ENCODE measurements at regions not wholly inside any gene's neighbourhood (a gene's known extent, or its start where the extent isn't known, plus 50 kb on each side); places are given as distances from the start of the nearest gene placed in this dataset.
"Not testable (repeated sequence)": the region's sequence is repeated elsewhere in the genome, so short reads cannot be mapped to it uniquely, and the experiment has no call there.

GRCh38 chr11:38356255-38356654 is 1758.2 kb upstream of the RAG2 start:
- ChIA-PET POLR2A (interaction anchor here (0.7 kb wide), 1 partner anchor 15 kb away, joined by 3 read pairs; no protein-coding TSS in a partner anchor), CTCF (ENCODE audit: unreplicated experiment) (no interaction called here)
- BruUV-seq (replicated peaks): no TSS peak
- Histone ChIP-seq H3K27ac (ENCODE audit: low read depth, low read length, poor library complexity, severe bottlenecking) (no peak overlapping the region), H3K4me3 (ENCODE audit: low read depth, low read length, poor library complexity, severe bottlenecking) (no peak overlapping the region), H3K4me2 (ENCODE audit: low read length) (no peak overlapping the region), H4K20me1 (ENCODE audit: insufficient read depth, low read length) (no peaks in the 10 kb centered on the region), H2AFZ (ENCODE audit: low read length) (no peak overlapping the region), H3K4me1 (ENCODE audit: insufficient read depth, low read length, poor library complexity, severe bottlenecking) (no peaks in the 10 kb centered on the region), H3K9me2 (ENCODE audit: insufficient read depth, low read length) (no peaks in the 10 kb centered on the region), H3K79me2 (ENCODE audit: insufficient read depth, low read depth, low read length) (no peaks in the 10 kb centered on the region), H3K9me3 (ENCODE audit: low read length) (0 out of 2 replicates have a peak, but pooled peaks cover 6% of the 10 kb centered on the region), H3K36me3 (ENCODE audit: insufficient read depth, low read length) (no peaks in the 10 kb centered on the region)
- intact Hi-C loops (cut with micrococcal nuclease; ENCODE audit: unreplicated experiment): no loop called here
- no peak for TF ChIP-seq EZH2phosphoT487 (IDR thresholded peaks at IDR 0.05; ENCODE audit: borderline replicate concordance, low read depth, low read length)
- TF ChIP-seq CTCF (conservative IDR thresholded peaks at IDR 0.05; ENCODE audit: low read length): no peak
- no peak for DNase-seq (ENCODE audit: low spot score)

GRCh38 chr11:38345286-38345685 is 1747.2 kb upstream of the RAG2 start:
- intact Hi-C loops (cut with micrococcal nuclease; ENCODE audit: unreplicated experiment): no loop called here
- no peak overlapping the region for H3K4me3 ChIP-seq (ENCODE audit: low read depth, low read length, poor library complexity, severe bottlenecking)
- no peaks in the 10 kb centered on the region for H4K20me1 ChIP-seq (ENCODE audit: insufficient read depth, low read length)
- no peak for TF ChIP-seq EZH2phosphoT487 (IDR thresholded peaks at IDR 0.05; ENCODE audit: borderline replicate concordance, low read depth, low read length)
- TF ChIP-seq CTCF (conservative IDR thresholded peaks at IDR 0.05; ENCODE audit: low read length): no peak
- DNase-seq (ENCODE audit: low spot score): no peak
- POLR2A ChIA-PET: interaction anchor here (0.7 to 1.1 kb wide), 4 partner anchors 21 to 275 kb away, joined by 3 to 4 read pairs (median 3); no protein-coding TSS in a partner anchor
- no peak overlapping the region for H2AFZ ChIP-seq (ENCODE audit: low read length)
- no TSS peak for BruUV-seq (replicated peaks)
- CTCF ChIA-PET (ENCODE audit: unreplicated experiment): no interaction called here
- no peaks in the 10 kb centered on the region for H3K9me2 ChIP-seq (ENCODE audit: insufficient read depth, low read length)
- 0 out of 2 replicates have a peak, but pooled peaks cover 8% of the 10 kb centered on the region for H3K9me3 ChIP-seq (ENCODE audit: low read length)
- no peaks in the 10 kb centered on the region for H3K36me3 ChIP-seq (ENCODE audit: insufficient read depth, low read length)
- no peak overlapping the region for H3K27ac ChIP-seq (ENCODE audit: low read depth, low read length, poor library complexity, severe bottlenecking)
- no peak overlapping the region for H3K4me2 ChIP-seq (ENCODE audit: low read length)
- H3K4me1 ChIP-seq (ENCODE audit: insufficient read depth, low read length, poor library complexity, severe bottlenecking): no peaks in the 10 kb centered on the region
- no peaks in the 10 kb centered on the region for H3K79me2 ChIP-seq (ENCODE audit: insufficient read depth, low read depth, low read length)

GRCh38 chr11:38341612-38342011 is 1743.6 kb upstream of the RAG2 start:
- H3K9me2 ChIP-seq (ENCODE audit: insufficient read depth, low read length); H3K9me3 ChIP-seq (ENCODE audit: low read length); H3K79me2 ChIP-seq (ENCODE audit: insufficient read depth, low read depth, low read length); H4K20me1 ChIP-seq (ENCODE audit: insufficient read depth, low read length); H3K4me2 ChIP-seq (ENCODE audit: low read length); H3K27ac ChIP-seq (ENCODE audit: low read depth, low read length, poor library complexity, severe bottlenecking); DNase-seq (ENCODE audit: low spot score); CTCF ChIA-PET (ENCODE audit: unreplicated experiment); H3K4me3 ChIP-seq (ENCODE audit: low read depth, low read length, poor library complexity, severe bottlenecking); BruUV-seq (replicated peaks); H3K36me3 ChIP-seq (ENCODE audit: insufficient read depth, low read length); H3K4me1 ChIP-seq (ENCODE audit: insufficient read depth, low read length, poor library complexity, severe bottlenecking); intact Hi-C loops (cut with micrococcal nuclease; ENCODE audit: unreplicated experiment); H2AFZ ChIP-seq (ENCODE audit: low read length): not testable (repeated sequence)
- POLR2A ChIA-PET: interaction anchor here (1.0 kb wide), 1 partner anchor 15 kb away, joined by 3 read pairs; no protein-coding TSS in a partner anchor

Data from OCI-LY7 (cell line).